Esophagus muscularis mucosa (tissue), 4 donors: ENCODE measurements at regions not wholly inside any gene's neighbourhood (a gene's known extent, or its start where the extent isn't known, plus 50 kb on each side); places are given as distances from the start of the nearest gene placed in this dataset.
A peak's percentile ranks its signal among the peaks of the same experiment; 100 is the strongest.

ENCODE experiments used
- DNase-seq: peaks from one replicate; pipeline ENCODE4 v3.0.0-alpha.2; 2017; ENCODE audit errors: extremely low spot score
- H3K27ac ChIP-seq, 4 donors: fragments of 200-600 bp; sonication (generic); replicated peaks in 1 of 4; 1 replicate in 3 of 4; 2 replicates in 1 of 4; pipeline ENCODE4 v1.5.1; 2016 to 2019; ENCODE audit warnings: mild to moderate bottlenecking in 1 of 4
- H3K27me3 ChIP-seq, 4 donors: fragments of 200-600 bp; sonication (generic); one replicate each; pipeline versions ENCODE4 v1.5.1 to v1.6.0; 2016 to 2019
- H3K36me3 ChIP-seq, 4 donors: fragments of 200-600 bp; sonication (generic); one replicate each; pipeline ENCODE4 v1.5.1; 2016 to 2019
- H3K4me1 ChIP-seq, 4 donors: fragments of 200-600 bp; sonication (generic); one replicate each; pipeline ENCODE4 v1.5.1; 2016 to 2019
- H3K4me3 ChIP-seq, 4 donors: fragments of 200-600 bp; sonication (generic); 1 replicate in 2 of 4; 2 replicates in 2 of 4; pipeline ENCODE4 v1.5.1; 2016 to 2019; ENCODE audit warnings: mild to moderate bottlenecking in 4 of 4, moderate library complexity in 1 of 4
- H3K9me3 ChIP-seq, 4 donors: fragments of 200-600 bp; sonication (generic); 1 replicate in 3 of 4; 2 replicates in 1 of 4; pipeline ENCODE4 v1.5.1; 2016 to 2019
- EP300 ChIP-seq: sonication (generic); formaldehyde crosslinking; IDR thresholded peaks from one replicate; pipeline ENCODE4 v1.6.1; 2017; ENCODE audit warnings: antibody characterized with exemption
- POLR2A ChIP-seq: fragments of 450-650 bp; IDR thresholded peaks from one replicate; pipeline ENCODE4 v1.6.1; 2017; ENCODE audit warnings: antibody characterized with exemption, moderate library complexity, mild to moderate bottlenecking, low read depth
- POLR2AphosphoS5 ChIP-seq, 2 donors: sonication (generic); formaldehyde crosslinking; IDR thresholded peaks; one replicate each; pipeline ENCODE4 v1.6.1; 2017; ENCODE audit warnings: antibody characterized with exemption in 2 of 2
- WGBS: methylation state at CpG from one replicate; pipeline ENCODE4 v1.1.5; 2018; 5-methylcytosine and 5-hydroxymethylcytosine counted together
- intact Hi-C: fragments of 100-400 bp; cut with DNase I; formaldehyde crosslinking; loops from one replicate; pipeline ENCODE4 v1.15.1; 2023
- TF ChIP-seq, protein P1 (sequence below), 3 experiments: fragments of 200-600 bp in 2 of 3; fragments of 450-650 bp in 1 of 3; sonication (generic) in 2 of 3; IDR thresholded peaks; one replicate each; pipeline ENCODE4 v1.5.1; 2017 to 2019; ENCODE audit warnings: antibody characterized with exemption in 3 of 3, mild to moderate bottlenecking in 2 of 3, moderate library complexity in 1 of 3

DNA sequence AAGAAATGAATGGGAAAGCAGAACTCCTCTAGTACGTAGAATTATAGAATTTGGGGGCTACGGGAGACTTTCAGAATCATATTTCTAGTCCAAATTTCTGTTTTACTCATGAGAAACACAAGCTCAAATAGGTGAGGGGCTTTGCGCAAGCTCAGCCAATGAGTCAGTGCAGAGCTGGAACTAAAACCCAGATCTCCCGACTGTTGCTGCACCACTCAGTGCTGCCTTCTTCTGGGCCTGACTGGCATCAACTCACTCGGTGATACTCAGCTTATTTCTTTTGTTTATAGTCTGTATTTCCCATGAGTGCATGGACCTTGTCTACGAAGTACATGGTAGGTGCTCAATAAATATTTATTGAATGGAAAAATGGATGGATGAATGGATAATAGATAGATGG, 280.2 kb downstream of the CDK5RAP2 start:
- intact Hi-C loops = no loop called here

DNA sequence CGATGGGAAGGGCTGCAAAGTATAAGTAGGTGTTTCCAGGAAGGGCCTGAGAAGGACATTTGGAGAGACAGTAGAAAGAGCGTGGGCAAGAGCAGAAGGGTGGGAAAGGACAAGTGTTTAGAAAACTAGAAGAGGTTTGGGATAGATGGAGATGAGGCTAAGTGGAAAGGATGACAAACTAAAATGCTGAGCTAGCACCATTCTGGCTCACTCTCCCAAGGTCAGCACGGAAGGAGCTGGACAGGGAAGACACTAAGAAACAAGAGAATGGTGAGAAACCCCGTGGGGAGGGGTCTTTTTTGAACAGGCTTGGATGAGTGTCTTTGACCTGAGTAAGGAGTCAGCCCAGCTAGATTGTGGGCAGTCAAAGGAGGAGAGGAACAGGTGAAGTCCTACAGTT, 286.0 kb downstream of the CDK5RAP2 start:
- H3K4me1 ChIP-seq = no peaks in the 10 kb centered on the region
- intact Hi-C loops = no loop called here
- no peaks in the 10 kb centered on the region for H3K9me3 ChIP-seq
- DNase-seq = peak; percentile 84
- TF ChIP-seq EP300 (no peak), POLR2A (no peak), POLR2AphosphoS5 (IDR thresholded peaks at IDR 0.05) (no peak)
- TF ChIP-seq, protein P1, sequence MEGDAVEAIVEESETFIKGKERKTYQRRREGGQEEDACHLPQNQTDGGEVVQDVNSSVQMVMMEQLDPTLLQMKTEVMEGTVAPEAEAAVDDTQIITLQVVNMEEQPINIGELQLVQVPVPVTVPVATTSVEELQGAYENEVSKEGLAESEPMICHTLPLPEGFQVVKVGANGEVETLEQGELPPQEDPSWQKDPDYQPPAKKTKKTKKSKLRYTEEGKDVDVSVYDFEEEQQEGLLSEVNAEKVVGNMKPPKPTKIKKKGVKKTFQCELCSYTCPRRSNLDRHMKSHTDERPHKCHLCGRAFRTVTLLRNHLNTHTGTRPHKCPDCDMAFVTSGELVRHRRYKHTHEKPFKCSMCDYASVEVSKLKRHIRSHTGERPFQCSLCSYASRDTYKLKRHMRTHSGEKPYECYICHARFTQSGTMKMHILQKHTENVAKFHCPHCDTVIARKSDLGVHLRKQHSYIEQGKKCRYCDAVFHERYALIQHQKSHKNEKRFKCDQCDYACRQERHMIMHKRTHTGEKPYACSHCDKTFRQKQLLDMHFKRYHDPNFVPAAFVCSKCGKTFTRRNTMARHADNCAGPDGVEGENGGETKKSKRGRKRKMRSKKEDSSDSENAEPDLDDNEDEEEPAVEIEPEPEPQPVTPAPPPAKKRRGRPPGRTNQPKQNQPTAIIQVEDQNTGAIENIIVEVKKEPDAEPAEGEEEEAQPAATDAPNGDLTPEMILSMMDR (IDR thresholded peaks at IDR 0.05) = no peak
- H3K27ac ChIP-seq = no peak overlapping the region
- no peaks in the 10 kb centered on the region for H3K27me3 ChIP-seq
- 69% methylated on average over 4 of the region's 4 CpGs for WGBS
- no peak overlapping the region for H3K4me3 ChIP-seq
- H3K36me3 ChIP-seq = no peaks in the 10 kb centered on the region

More for the DNA sequence above, 280.2 kb downstream of the CDK5RAP2 start:
- Histone ChIP-seq H3K27ac (no peak overlapping the region), H3K36me3 (no peaks in the 10 kb centered on the region), H3K9me3 (no peaks in the 10 kb centered on the region), H3K4me3 (no peak overlapping the region), H3K4me1 (no peaks in the 10 kb centered on the region), H3K27me3 (no peaks in the 10 kb centered on the region)
- TF ChIP-seq POLR2A (no peak), EP300 (no peak)
- TF ChIP-seq, protein P1 (IDR thresholded peaks at IDR 0.05) = no peak
- 76% methylated on average over 6 of the region's 6 CpGs for WGBS
- peak; percentile 60 for DNase-seq

DNA sequence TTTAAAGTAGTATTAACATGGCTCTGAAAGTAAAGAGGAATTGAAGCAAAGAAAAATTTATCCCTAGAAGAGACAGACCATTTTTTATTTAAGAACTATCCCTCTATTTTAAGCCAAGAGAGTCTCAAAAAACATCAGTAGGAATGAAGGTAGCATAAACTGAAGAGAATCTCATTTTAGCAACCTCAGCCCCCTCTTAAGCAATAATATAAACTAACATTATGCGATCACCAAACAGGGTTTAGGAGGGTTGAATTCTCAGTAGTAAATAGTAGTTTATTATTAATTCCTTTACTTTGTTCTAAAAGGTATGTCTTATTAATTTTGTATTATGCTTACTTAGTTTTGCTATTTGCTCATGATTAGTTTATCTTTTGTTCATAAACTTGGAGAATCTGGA, 287.4 kb downstream of the CDK5RAP2 start:
- 39% methylated on average over 1 of the region's 1 CpG for WGBS

DNA sequence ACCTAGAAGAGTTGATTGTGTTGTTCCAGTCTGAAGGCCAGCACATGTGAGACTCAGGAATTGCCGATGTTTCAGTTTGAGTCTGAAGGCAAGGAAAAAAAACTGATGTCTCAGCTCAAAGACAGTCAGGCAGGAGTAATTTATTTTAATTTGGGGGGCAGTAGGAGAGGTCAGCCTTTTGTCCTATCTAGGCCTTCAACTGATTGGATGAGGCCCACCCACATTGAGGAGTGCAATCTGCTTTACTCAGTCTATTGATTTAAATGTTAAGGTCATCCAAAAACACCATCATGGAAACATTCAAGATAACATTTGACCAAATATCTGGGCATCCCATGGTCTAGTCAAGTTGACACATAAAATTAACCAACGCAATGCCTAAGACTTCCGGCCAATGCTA, 288.9 kb downstream of the CDK5RAP2 start:
- intact Hi-C loops = no loop called here
- H3K9me3 ChIP-seq = no peaks in the 10 kb centered on the region
- no peak overlapping the region for H3K27ac ChIP-seq
- H3K27me3 ChIP-seq = no peaks in the 10 kb centered on the region
- no peaks in the 10 kb centered on the region for H3K4me1 ChIP-seq
- no peak overlapping the region for H3K4me3 ChIP-seq
- no peak for TF ChIP-seq POLR2A
- no peak for TF ChIP-seq EP300
- no peak for TF ChIP-seq POLR2AphosphoS5 (IDR thresholded peaks at IDR 0.05)
- TF ChIP-seq, protein P1 (IDR thresholded peaks at IDR 0.05) = no peak
- 75% methylated on average over 3 of the region's 3 CpGs for WGBS
- no peaks in the 10 kb centered on the region for H3K36me3 ChIP-seq
- peak; percentile 31 for DNase-seq

More for the DNA sequence above, 287.4 kb downstream of the CDK5RAP2 start:
- Histone ChIP-seq H3K36me3 (no peaks in the 10 kb centered on the region), H3K4me3 (no peak overlapping the region), H3K27ac (no peak overlapping the region), H3K9me3 (no peaks in the 10 kb centered on the region), H3K27me3 (no peaks in the 10 kb centered on the region), H3K4me1 (no peaks in the 10 kb centered on the region)
- no peak for DNase-seq
- TF ChIP-seq EP300 (no peak), POLR2AphosphoS5 (IDR thresholded peaks at IDR 0.05) (no peak), POLR2A (no peak)
- TF ChIP-seq, protein P1 (IDR thresholded peaks at IDR 0.05) = no peak
- intact Hi-C loops = no loop called here
